Caco-2 (cell line): ENCODE measurements at regions not wholly inside any gene's neighbourhood (a gene's known extent, or its start where the extent isn't known, plus 50 kb on each side); places are given as distances from the start of the nearest gene placed in this dataset.

Experiments used
- BruUV-seq: library from RNA; stranded (reverse); fragments of 400-500 nt; replicated peaks from 2 replicates; lab custom pipeline; 2021; lab: Mats Ljungman, UMichigan
- CTCF ChIA-PET: fragments of 300-600 bp; sonication (Branson Sonifier 250); formaldehyde crosslinking; loops from one replicate; lab custom pipeline; 2022; ENCODE audit warnings: antibody characterized with exemption; lab: Charles Lee
- POLR2A ChIA-PET: fragments of 300-600 bp; sonication (Branson Sonifier 250); formaldehyde crosslinking; loops from one replicate; lab custom pipeline; 2022; ENCODE audit warnings: antibody characterized with exemption; lab: Charles Lee
- DNase-seq, 2 experiments: peaks; one replicate each; pipeline versions ENCODE4 v3.0.0 to v3.0.0-alpha.2; 2020 to 2022
- H3K27me3 ChIP-seq: replicated peaks from 2 replicates; pipeline ENCODE4 v1.6.0; 2011; ENCODE audit warnings: low read length; ENCODE audit not compliant: control insufficient read depth, insufficient read depth
- H3K36me3 ChIP-seq: 2 replicates; pipeline ENCODE4 v1.5.1; 2011; ENCODE audit warnings: low read length; ENCODE audit not compliant: control insufficient read depth, insufficient read depth
- H3K4me1 ChIP-seq: fragments of 250-450 bp; sonication (Bioruptor Pico); 2 replicates; pipeline ENCODE4 v1.5.1; 2020; ENCODE audit warnings: mild to moderate bottlenecking
- H3K4me3 ChIP-seq: 2 replicates; pipeline ENCODE4 v1.5.1; 2011; ENCODE audit warnings: low read depth, mild to moderate bottlenecking, control low read depth, low read length
- H3K9me3 ChIP-seq: fragments of 250-450 bp; sonication (Bioruptor Pico); 2 replicates; pipeline ENCODE4 v1.5.1; 2020; ENCODE audit warnings: mild to moderate bottlenecking, moderate library complexity
- H3K27ac Mint-ChIP-seq: one replicate; pipeline ENCODE4 v1.8.0; 2022; ENCODE audit warnings: mixed read lengths; ENCODE audit not compliant: unreplicated experiment
- H3K27me3 Mint-ChIP-seq: one replicate; pipeline ENCODE4 v1.8.0; 2022; ENCODE audit warnings: mixed read lengths; ENCODE audit not compliant: insufficient read depth, unreplicated experiment
- H3K36me3 Mint-ChIP-seq: one replicate; pipeline ENCODE4 v1.8.0; 2022; ENCODE audit warnings: mild to moderate bottlenecking, mixed read lengths; ENCODE audit not compliant: insufficient read depth, unreplicated experiment
- H3K4me1 Mint-ChIP-seq: one replicate; pipeline ENCODE4 v1.8.0; 2022; ENCODE audit warnings: low read depth, mixed read lengths; ENCODE audit not compliant: unreplicated experiment
- H3K4me3 Mint-ChIP-seq: one replicate; pipeline ENCODE4 v1.8.0; 2022; ENCODE audit warnings: mild to moderate bottlenecking, moderate library complexity, mixed read lengths; ENCODE audit not compliant: unreplicated experiment
- H3K9me3 Mint-ChIP-seq: one replicate; pipeline ENCODE4 v1.8.0; 2022; ENCODE audit warnings: mixed read lengths; ENCODE audit not compliant: unreplicated experiment
- CTCF ChIP-seq, 2 experiments: fragments of 200-600 bp in 1 of 2; IDR thresholded peaks; 1 replicate in 1 of 2; 2 replicates in 1 of 2; pipeline versions ENCODE4 v1.5.1 to v1.8.0; 2011 to 2022; ENCODE audit warnings: antibody characterized with exemption in 1 of 2, control low read depth in 1 of 2, inconsistent platforms in 1 of 2, low read depth in 1 of 2, low read length in 1 of 2, mild to moderate bottlenecking in 1 of 2, moderate library complexity in 1 of 2; ENCODE audit not compliant: insufficient read depth in 1 of 2, severe bottlenecking in 1 of 2, unreplicated experiment in 1 of 2
- intact Hi-C: fragments of 100-400 bp; cut with micrococcal nuclease; formaldehyde crosslinking; loops from one replicate; pipeline ENCODE4 v1.10.0; 2022; ENCODE audit not compliant: unreplicated experiment

GRCh38 chr13:76596216-76596615, 290.0 kb downstream of the KCTD12 start:
- Histone ChIP-seq H3K9me3 (peaks cover 5% of the 10 kb centered on the region; the same call in 1 of the 2 replicates), H3K4me3 (no peak overlapping the region), H3K27me3 (no peaks in the 10 kb centered on the region), H3K4me1 (peaks cover 8% of the 10 kb centered on the region), H3K36me3 (no peaks in the 10 kb centered on the region)
- ChIA-PET POLR2A (no interaction called here), CTCF (no interaction called here)
- peaks cover 5% of the 10 kb centered on the region for H3K27me3 Mint-ChIP-seq
- no peak overlapping the region for H3K4me3 Mint-ChIP-seq
- no peaks in the 10 kb centered on the region for H3K4me1 Mint-ChIP-seq
- no peak overlapping the region for H3K27ac Mint-ChIP-seq
- TF ChIP-seq CTCF (IDR thresholded peaks at IDR 0.05; ENCODE audit: insufficient read depth in 1 of 2, low read depth in 1 of 2, low read length in 1 of 2, severe bottlenecking in 1 of 2, unreplicated experiment in 1 of 2), result no peak
- DNase-seq, result no peak
- no peaks in the 10 kb centered on the region for H3K9me3 Mint-ChIP-seq
- no TSS peak for BruUV-seq
- H3K36me3 Mint-ChIP-seq, result no peaks in the 10 kb centered on the region
- intact Hi-C loops, result no loop called here

GRCh38 chr13:76594435-76594834, 291.8 kb downstream of the KCTD12 start:
- Mint-ChIP-seq H3K9me3 (no peaks in the 10 kb centered on the region), H3K27me3 (peaks cover 5% of the 10 kb centered on the region), H3K27ac (no peak overlapping the region), H3K4me3 (no peak overlapping the region), H3K4me1 (no peaks in the 10 kb centered on the region), H3K36me3 (no peaks in the 10 kb centered on the region)
- ChIA-PET CTCF (no interaction called here), POLR2A (no interaction called here)
- DNase-seq, result no peak
- H3K9me3 ChIP-seq, result peaks cover 5% of the 10 kb centered on the region; the same call in 1 of the 2 replicates
- intact Hi-C loops, result no loop called here
- TF ChIP-seq CTCF (IDR thresholded peaks at IDR 0.05; ENCODE audit: insufficient read depth in 1 of 2, low read depth in 1 of 2, low read length in 1 of 2, severe bottlenecking in 1 of 2, unreplicated experiment in 1 of 2), result no peak
- no peaks in the 10 kb centered on the region for H3K36me3 ChIP-seq
- H3K4me3 ChIP-seq, result no peak overlapping the region
- H3K27me3 ChIP-seq, result no peaks in the 10 kb centered on the region
- BruUV-seq, result no TSS peak
- peaks cover 8% of the 10 kb centered on the region for H3K4me1 ChIP-seq

- CTCF ChIA-PET, result no interaction called here
- no TSS peak for BruUV-seq
- TF ChIP-seq CTCF (IDR thresholded peaks at IDR 0.05; ENCODE audit: insufficient read depth in 1 of 2, low read depth in 1 of 2, low read length in 1 of 2, severe bottlenecking in 1 of 2, unreplicated experiment in 1 of 2), result no peak
- no peak for DNase-seq
- Mint-ChIP-seq H3K36me3 (no peaks in the 10 kb centered on the region), H3K27ac (no peak overlapping the region), H3K9me3 (no peaks in the 10 kb centered on the region), H3K4me3 (no peak overlapping the region), H3K4me1 (no peaks in the 10 kb centered on the region), H3K27me3 (peaks cover 14% of the 10 kb centered on the region)
- Histone ChIP-seq H3K4me1 (no peaks in the 10 kb centered on the region), H3K4me3 (no peak overlapping the region), H3K27me3 (no peaks in the 10 kb centered on the region), H3K36me3 (no peaks in the 10 kb centered on the region), H3K9me3 (no peaks in the 10 kb centered on the region)
- POLR2A ChIA-PET, result no interaction called here
- intact Hi-C loops, result no loop called here
Measured at GRCh38 chr13:76586842-76587241, 299.4 kb downstream of the KCTD12 start.
